ENCODE measurements at regions not wholly inside any gene's neighbourhood (a gene's known extent, or its start where the extent isn't known, plus 50 kb on each side); places are given as distances from the start of the nearest gene placed in this dataset.

GRCh38 chr2:157932480-157933159 is 56.5 kb upstream of the ACVR1 start:
- Histone ChIP-seq H3K4me1 (no peaks in the 10 kb centered on the region), H3K9me3 (peaks cover 0 to 3% (median 0%) of the 10 kb centered on the region in 4 donors), H3K27ac (no peak overlapping the region), H3K27me3 (no peaks in the 10 kb centered on the region), H3K36me3 (no peaks in the 10 kb centered on the region), H3K4me3 (no peak overlapping the region)
- DNase-seq (ENCODE audit: low spot score in 2 of 2), result no peak
- 24 to 35% methylated on average over 10 of the region's 10 CpGs for WGBS, 2 donors
- TF ChIP-seq EP300 (IDR thresholded peaks at IDR 0.05), result no peak

- Histone ChIP-seq H3K4me1 (no peaks in the 10 kb centered on the region), H3K9me3 (peaks cover 0 to 3% (median 0%) of the 10 kb centered on the region in 4 donors), H3K4me3 (no peak overlapping the region), H3K27ac (no peak overlapping the region), H3K27me3 (no peaks in the 10 kb centered on the region), H3K36me3 (no peaks in the 10 kb centered on the region)
- TF ChIP-seq EP300 (IDR thresholded peaks at IDR 0.05) (no peak), CTCF (IDR thresholded peaks at IDR 0.05) (no peak), POLR2A (IDR thresholded peaks at IDR 0.05) (no peak)
- DNase-seq (ENCODE audit: low spot score in 2 of 2), result no peak
- 57 to 61% methylated on average over 1 of the region's 1 CpG for WGBS, 2 donors
Observed at GRCh38 chr2:157931542-157931941, 55.4 kb upstream of the ACVR1 start.

- no peaks in the 10 kb centered on the region for H3K27me3 ChIP-seq
- WGBS, 2 donors, result 49 to 66% methylated on average over 2 of the region's 2 CpGs
- H3K36me3 ChIP-seq, result no peaks in the 10 kb centered on the region
- H3K4me1 ChIP-seq, result no peaks in the 10 kb centered on the region
- no peak overlapping the region for H3K27ac ChIP-seq
- TF ChIP-seq POLR2A (IDR thresholded peaks at IDR 0.05) (no peak), CTCF (IDR thresholded peaks at IDR 0.05) (no peak), EP300 (IDR thresholded peaks at IDR 0.05) (no peak)
- H3K9me3 ChIP-seq, result peaks cover 0 to 3% (median 0%) of the 10 kb centered on the region in 4 donors
- H3K4me3 ChIP-seq, result no peak overlapping the region
- no peak for DNase-seq (ENCODE audit: low spot score in 2 of 2)
Observed at GRCh38 chr2:157930728-157931127, 54.6 kb upstream of the ACVR1 start.

DNA sequence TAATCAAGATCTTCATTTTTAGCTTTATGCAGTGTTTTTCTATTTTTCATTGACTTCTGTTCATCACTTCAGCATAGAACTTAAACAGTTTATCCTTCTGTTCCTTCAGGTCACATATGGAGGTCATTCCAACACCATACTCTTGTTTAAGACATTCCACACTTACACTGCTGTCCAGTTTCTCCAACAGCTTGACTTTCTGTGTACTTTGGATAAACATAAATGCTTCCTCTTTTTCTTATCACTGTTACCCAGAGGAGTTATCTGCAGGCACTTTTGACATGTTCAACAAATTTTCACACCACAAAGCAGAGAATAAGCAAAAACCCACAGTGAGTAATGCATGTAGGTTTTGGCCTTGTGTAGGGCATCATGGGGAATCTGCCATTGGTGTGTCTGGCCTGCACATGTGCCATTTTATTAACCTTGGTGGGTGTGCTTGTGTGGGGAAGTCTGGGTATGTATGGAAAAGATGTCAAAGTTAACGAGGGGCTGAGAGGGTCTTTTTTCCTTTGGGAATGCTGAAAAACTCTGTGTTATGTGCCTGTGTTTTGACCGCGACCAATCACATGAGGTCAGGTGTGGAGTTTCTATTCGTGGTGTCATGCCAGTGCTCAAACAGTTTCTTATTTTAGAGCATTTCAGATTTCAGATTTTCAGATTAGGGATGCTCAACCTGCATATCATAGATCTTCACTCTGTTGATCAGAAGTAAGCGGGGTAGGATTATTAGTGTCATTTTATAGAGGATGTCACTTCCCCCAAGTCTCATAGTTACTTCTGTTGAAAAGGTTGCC is 53.9 kb upstream of the ACVR1 start:
- H3K36me3 ChIP-seq, result no peaks in the 10 kb centered on the region
- H3K4me3 ChIP-seq, result no peak overlapping the region
- no peak for DNase-seq (ENCODE audit: low spot score in 2 of 2)
- H3K4me1 ChIP-seq, result no peaks in the 10 kb centered on the region
- H3K9me3 ChIP-seq, result peaks cover 0 to 3% (median 0%) of the 10 kb centered on the region in 4 donors
- H3K27me3 ChIP-seq, result no peaks in the 10 kb centered on the region
- 75% methylated on average over 5 of the region's 5 CpGs for WGBS, 2 donors
- H3K27ac ChIP-seq, result no peak overlapping the region
- TF ChIP-seq POLR2A (IDR thresholded peaks at IDR 0.05), result no peak
- TF ChIP-seq CTCF (IDR thresholded peaks at IDR 0.05), result no peak
- TF ChIP-seq EP300 (IDR thresholded peaks at IDR 0.05), result no peak

GRCh38 chr2:157928372-157928771 is 52.2 kb upstream of the ACVR1 start:
- no peak for DNase-seq (ENCODE audit: low spot score in 2 of 2)
- no peak for TF ChIP-seq POLR2A (IDR thresholded peaks at IDR 0.05)
- TF ChIP-seq EP300 (IDR thresholded peaks at IDR 0.05), result no peak
- TF ChIP-seq CTCF (IDR thresholded peaks at IDR 0.05), result no peak

More at GRCh38 chr2:157928372-157928771, 52.2 kb upstream of the ACVR1 start:
- H3K36me3 ChIP-seq, result no peaks in the 10 kb centered on the region
- peaks cover 0 to 3% (median 0%) of the 10 kb centered on the region in 4 donors for H3K9me3 ChIP-seq
- H3K27me3 ChIP-seq, result no peaks in the 10 kb centered on the region
- no peak overlapping the region for H3K27ac ChIP-seq
- H3K4me3 ChIP-seq, result no peak overlapping the region
- no peaks in the 10 kb centered on the region for H3K4me1 ChIP-seq
